ENCODE measurements at regions not wholly inside any gene's neighbourhood (a gene's known extent, or its start where the extent isn't known, plus 50 kb on each side); places are given as distances from the start of the nearest gene placed in this dataset.

DNA sequence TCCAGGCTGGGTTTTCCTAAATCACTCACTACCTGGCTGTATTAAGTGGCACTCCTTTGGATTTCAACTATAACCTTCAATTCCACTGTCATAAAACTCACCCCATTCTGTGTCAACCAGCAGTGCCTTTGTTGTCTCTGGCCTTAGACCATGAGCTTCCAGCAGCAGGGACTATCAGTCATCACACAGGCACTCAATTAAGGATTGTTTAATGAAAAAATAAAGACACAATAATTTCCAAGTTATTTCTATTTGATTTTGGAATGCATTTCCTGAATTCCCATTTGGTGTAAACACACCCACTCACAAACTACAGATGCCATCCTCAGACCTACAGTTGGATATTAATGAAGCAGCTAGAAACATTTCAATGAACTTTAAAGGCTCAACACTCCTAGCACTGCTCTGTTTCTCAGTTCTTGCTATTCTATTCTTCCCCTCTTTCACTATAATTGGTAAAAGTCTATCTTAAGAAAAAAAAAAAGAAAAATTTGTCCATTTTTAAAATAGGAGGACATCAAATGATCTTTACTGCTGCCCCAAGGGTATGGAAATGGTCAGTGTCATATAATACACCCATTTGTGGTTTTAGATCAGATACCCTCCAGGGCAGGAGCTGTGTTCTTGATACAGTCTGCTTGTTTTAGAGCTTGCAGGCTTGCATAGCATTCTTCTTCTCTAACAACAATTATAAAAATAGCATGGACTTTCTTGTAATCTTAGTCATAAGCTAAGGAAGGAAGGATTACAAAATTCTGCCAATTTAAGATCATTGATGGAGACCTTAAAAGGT is 156.4 kb downstream of the PTGER3 start:
- DNase-seq (ENCODE audit: low spot score) = no peak

DNA sequence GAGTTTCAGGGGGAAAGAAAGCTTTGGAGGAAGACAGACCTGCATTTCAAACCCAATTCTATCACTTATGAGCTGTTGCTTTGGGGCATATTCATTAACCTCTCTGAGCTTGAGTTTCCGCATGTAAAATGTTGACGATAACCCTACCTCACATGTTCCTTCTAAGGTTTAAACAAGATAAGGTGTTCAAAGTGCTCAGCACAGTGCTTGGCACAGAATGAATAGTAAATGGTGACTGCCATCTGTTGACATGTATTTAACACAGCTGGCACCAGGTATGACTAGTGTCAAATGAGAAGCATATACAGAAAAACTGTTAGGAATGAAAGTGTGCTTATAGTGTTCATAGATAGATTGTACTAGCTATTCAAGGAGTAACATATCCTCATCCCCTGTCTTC is 155.5 kb downstream of the PTGER3 start:
- DNase-seq (ENCODE audit: low spot score) = no peak

DNA sequence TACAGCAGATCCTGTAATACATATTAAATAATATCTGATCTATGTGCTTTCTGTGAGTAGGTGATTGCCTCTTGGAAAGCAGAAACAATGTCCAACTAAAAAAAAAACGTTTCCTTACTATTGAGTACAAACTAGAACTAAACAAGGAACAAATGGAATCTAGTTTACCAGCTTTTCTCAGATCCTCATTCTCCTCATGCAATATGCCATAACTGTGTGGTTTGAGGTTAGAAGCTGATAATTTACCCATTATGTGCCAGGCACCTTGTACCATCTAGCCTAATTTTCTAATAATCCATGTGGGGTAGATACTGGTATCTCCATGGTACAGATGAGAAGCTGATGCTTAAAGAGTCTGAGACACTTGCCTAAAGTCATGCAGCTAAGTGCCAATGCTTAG is 154.7 kb downstream of the PTGER3 start:
- no peak for DNase-seq (ENCODE audit: low spot score)

DNA sequence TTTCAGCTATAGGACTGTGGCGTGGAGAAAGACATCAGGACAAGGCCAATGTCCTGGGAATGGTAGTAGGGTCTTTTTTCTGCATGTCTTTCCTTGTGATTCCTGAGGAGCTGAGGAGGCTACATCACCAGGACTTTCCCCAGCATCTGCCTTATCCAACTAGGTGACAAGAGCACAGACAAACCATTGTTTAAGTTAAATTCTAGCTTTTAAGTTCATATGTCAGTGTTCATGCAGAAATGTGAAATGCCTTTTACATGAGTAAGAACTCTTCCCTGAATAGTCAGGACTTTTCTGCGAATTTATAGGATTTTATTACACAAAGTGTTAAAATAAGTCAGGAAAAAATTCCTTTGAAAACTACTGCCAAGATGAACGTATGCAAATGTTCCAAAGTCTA is 154.2 kb downstream of the PTGER3 start:
- DNase-seq (ENCODE audit: low spot score) = no peak

DNA sequence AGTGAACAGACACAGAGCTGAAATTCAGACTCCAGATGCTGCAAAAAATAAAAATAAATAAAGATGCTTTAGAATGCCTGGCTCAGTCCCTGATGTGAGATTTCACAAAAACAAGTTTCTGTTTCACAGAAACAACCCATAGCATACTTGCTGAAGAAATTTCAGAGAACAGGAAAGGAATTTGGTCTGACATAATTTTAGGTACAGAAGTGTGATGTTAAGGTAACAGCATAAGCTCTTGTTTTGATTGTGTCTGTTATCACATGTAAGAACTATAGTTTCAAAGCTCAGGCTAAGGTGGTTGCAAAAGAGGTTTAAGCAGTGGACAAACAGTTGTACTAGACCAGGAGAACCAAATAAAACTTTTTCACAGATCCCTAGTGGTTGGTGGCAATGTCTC is 152.1 kb downstream of the PTGER3 start:
- DNase-seq (ENCODE audit: low spot score) = no peak

DNA sequence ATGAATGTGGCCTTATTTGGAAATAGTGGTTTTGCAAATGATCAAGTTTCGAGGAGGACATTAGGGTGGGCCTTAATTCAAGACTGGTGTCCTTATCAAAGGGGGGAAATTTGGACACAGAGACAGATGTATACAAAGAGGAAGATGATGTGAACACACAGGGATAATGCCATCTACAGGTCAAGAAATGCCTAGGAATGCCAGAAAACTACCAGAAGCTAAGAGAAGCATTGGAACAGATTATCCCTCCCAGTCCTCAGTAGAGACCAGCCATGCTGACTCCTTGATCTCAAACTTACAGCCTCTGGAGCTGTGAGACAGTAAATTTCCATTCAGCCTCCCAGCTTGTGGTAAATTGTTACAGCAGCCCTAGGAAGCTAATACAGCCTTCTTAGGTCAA is 151.4 kb downstream of the PTGER3 start:
- peak; percentile 3 for DNase-seq (ENCODE audit: low spot score)

DNA sequence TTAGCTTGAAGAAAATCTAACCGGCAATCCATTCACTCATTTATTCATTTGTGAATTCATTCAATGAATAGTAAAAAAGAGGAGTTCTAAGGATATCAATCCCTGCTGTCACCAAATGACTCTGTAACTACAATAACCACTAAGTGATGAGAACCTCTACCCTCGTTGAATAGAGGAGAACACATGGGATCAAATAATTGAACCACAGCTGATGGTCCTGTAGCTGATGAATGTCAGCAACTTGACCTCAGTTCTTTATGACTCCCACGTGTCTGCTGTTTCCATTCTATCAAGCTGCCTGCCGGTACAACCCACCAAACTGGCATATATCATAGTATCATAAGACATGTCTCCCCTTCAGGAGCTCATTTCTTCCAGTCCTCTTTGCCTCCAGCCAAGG is 150.3 kb downstream of the PTGER3 start:
- no peak for DNase-seq (ENCODE audit: low spot score)

DNA sequence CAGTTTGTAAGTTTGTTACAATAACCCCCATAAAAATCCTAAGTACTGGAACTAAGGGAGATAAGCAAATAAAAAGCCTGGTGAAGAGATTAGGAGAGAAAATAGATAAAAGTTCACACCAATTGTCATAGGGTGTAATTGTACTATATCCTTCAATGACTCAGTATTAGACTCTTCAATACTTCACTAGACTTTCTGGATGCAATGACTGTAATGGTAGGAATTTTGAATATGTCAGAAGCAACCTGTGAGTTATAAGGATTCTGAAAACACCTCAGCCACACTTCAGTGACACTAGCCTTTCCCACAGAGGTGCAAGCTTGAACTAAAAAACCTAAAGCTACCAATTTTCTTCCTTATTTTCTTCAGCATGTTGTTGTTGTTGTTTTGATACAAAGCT is 147.9 kb downstream of the PTGER3 start:
- no peak for DNase-seq (ENCODE audit: low spot score)

DNA sequence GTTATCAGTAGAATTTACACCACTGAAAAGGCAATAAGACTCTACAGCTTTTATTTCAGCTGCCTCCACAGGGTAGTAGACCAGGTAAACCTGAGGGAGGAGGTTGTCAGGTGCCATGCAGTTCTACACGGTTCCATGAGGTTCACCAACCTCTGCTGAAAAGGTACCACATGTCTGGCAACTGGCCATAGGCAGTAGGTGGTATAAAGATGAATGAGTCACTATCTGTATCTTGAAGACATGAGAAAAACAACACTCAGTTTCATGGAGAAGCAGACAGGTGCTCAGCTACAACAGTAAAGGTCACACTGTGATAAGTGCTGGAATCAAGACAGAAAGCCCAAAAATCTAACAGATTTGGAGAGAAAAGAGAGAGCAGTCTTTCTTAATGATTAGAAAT is 145.4 kb downstream of the PTGER3 start:
- DNase-seq (ENCODE audit: low spot score) = no peak

DNA sequence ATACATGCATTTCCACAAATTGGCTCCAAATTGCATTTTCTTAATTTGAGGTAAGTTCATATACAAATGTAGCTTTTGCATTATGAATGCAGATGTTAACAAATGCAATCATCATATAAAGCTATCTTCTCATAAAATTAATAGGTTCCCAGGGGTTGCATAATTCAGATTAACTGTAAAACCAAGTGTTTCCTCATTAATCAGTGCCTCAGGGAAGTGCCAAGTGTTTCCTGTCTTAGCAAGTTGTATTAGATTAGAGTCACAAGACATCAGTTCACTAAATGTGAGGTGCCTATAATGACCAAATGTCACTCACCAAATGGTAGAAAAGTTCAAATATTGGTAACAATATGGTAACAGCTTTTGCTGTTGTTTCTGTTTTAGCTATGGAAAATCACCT is 140.8 kb downstream of the PTGER3 start:
- no peak for DNase-seq (ENCODE audit: low spot score)

DNA sequence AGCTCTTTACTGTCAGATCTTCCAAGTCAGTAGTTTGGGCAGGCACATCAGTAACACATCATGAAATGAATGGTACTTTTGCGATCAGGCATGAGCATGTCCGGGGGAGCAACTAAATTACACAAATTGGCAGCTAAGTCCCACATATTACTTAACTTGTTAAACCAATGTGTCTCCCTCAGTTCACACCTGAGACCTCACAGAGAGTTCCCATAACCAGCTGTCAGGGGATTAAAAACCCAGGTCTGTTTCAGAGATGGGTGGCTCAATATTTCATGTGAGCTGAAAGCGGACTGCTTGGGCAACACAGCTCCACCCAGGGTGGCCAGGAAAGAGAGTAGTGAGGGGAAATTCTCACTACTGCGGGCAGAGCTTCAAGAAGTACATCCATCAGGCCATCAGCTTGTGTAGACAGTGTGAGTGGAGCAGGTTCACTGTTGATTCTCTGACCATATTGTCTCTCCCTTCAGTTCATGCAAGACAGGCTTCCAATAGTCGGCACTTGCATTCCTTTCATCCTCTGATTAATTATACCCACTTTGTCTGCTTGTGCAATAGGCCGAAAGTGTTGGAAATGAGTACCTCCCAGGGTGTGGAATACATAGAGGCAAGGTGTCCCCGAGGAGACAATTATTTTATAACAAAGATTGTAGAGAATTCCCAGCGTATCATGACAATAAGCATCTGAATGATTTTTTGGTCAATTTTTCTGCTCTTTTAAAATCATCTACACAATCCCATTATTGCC is 139.9 kb downstream of the PTGER3 start:
- no peak for DNase-seq (ENCODE audit: low spot score)

DNA sequence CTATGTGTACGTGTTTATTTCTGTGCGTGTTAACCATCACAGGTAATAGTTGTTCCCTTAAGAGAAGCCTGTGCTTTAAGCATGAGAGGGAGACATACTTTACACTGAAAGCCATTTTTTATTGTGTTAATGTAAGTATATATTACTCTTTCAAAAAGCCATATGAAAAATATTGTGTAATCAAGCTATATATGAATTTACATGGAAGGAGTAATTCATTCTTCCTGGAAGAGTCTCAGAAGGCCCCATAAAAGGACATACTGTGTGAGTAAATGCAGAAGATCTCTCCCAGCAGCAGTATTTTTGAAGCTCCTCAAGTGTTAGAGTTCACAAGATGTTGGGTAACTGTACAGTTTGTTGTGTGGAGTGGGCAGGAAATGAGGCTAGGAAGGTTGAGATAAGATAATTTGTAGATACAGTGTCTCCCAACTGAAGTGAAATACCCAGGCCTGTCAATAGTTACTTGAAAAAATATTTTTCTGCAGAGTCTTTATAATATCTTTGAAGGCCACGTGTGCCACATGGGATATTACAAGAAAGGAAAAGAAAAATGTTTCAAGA is 138.3 kb downstream of the PTGER3 start:
- DNase-seq (ENCODE audit: low spot score) = no peak

DNA sequence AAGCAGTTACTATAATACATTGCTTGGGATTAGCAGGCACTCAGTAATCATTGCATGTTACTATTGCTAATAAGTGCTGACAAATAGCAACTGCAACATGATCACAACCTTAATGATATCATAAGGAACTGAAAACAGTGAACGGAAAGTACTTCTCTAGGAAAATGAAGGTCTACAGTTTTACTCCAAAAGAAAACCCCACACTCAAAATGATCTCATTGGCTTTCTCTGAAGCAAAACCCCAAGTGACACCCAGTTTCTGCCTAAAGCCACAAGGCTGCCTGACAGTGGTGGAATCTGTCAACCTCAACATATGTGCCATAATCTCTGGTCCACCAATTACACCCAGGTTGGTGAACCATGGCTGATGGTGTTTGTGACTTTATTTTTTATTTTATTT is 137.6 kb downstream of the PTGER3 start:
- DNase-seq (ENCODE audit: low spot score) = no peak

DNA sequence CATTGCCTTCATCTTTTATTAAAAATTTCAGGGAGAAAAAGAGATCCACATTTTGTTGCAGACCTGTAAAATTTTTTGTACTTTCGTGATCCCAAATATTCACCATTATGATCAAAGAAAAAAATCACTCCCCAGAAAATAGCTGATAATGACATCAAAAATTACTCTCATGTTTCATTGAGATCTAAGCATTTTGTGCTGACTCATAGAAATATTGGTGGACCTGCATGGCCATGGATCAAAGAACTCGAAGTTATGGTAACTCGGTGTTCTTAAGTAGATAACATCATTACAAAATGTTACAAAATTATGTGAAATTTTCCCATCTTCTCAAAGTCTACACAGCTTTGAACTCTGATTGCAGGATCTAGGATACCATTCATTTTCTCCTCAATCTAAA is 135.8 kb downstream of the PTGER3 start:
- no peak for DNase-seq (ENCODE audit: low spot score)

DNA sequence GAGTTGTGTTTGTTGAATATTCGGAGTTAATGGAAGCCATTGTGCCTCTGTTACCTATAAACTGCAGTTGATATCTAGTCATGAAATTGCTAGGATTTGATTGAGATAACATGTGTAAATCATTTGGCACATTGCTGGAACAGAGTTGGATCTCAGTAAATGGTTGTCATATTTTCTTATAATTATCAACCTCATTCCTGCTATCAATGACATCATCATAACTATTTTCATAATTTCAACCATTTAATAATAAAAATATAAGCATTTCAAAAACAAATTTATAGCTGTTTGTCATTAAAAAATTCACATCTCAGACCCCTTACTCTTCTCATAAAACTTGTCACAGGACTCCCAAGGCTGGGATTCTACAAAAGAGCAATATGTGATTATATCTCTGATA is 133.4 kb downstream of the PTGER3 start:
- no peak for DNase-seq (ENCODE audit: low spot score)

DNA sequence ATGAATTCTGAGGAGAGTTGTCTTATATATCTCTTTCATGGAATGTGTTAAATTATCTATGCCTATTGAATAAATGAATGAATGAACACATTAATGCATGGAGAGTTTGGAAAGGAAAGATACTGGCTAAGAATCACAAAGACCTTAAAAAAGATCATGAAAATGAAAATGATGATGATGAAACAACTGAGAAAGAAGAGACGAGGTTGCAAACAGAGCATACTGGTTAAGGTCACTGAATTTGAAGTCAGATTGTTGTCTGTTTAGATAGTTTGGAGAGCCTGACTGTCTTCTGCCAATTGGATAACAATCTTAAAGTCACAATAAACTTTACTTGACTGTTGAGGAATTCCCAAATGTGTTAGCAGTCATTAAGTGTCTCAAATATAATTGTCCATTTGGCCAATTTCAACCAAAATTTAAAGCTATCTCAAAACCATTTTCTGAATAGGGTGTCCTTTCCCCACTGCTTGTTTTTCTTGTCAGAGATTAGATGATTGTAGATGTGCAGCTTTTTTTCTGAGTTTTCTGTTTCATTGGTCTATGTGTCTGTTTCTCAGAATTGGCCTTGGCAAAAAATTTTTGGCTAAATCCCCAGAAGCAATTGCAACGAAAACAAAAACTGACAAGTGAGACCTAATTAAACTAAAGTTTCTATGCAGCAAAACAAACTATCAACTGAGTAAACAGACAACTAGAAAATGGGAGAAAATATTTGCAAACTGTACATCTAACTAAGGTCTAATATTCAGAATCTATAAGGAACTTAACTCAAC is 132.2 kb downstream of the PTGER3 start:
- no peak for DNase-seq (ENCODE audit: low spot score)

DNA sequence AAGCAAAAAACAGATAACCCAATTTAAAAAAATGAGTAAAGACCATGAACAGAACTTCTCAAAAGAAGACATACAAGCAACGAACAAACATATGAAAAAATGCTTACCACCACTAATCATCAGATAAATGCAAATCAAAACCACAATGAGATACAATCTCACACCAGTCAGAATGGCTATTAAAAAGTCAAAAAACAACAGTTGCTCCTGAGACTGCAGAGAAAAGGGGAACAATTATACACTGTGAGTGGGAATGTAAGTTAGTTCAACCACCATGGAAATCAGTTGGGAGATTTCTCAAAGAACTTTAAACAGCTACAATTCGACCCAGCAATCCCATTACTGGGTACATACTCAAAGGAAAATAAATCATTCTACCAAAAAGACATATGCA is 131.6 kb downstream of the PTGER3 start:
- no peak for DNase-seq (ENCODE audit: low spot score)

DNA sequence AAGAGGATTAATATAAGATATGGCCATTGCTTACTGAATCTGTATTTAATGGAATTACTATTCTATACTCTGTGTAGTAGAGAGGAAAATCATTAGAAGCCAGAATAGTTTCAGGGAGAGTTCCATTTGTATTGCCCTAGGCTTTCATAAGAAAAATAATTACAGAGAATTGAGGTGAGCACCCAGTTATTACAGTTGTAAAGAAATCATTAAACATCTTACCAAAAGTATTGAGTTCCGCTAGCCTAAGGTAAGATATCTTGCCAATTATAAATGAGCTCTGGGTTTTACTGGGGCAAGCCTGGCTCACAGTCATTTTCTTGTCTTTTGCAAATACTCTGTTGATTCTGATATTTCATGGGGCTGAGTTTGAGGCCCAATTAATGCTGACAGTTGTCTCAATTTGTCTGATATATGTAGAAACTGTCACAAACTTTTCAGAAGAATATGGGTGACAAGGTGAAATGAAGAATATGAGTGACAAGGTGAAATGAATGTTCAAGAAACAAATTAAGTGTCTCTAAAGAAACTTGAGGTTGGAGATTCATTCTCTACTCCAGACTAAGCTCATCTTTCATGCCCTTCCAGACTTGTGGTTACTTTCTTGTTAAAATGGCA is 127.8 kb downstream of the PTGER3 start:
- no peak for DNase-seq (ENCODE audit: low spot score)

All from SW480 (cell line).